Osteoblast (primary cell): ENCODE measurements at regions not wholly inside any gene's neighbourhood (a gene's known extent, or its start where the extent isn't known, plus 50 kb on each side); places are given as distances from the start of the nearest gene placed in this dataset.

Experiments
- DNase-seq: peaks from one replicate; pipeline ENCODE4 v3.0.0; 2011; ENCODE audit warnings: low spot score, mixed read lengths; ENCODE audit not compliant: insufficient read length; ENCODE audit errors: missing footprints
- H2AFZ ChIP-seq: 2 replicates; pipeline ENCODE4 v1.6.0; 2011; ENCODE audit warnings: mild to moderate bottlenecking, low read length
- H3K27ac ChIP-seq: 2 replicates; pipeline ENCODE4 v1.5.1; 2011; ENCODE audit warnings: mild to moderate bottlenecking, low read depth, low read length, moderate library complexity
- H3K27me3 ChIP-seq: 2 replicates; pipeline ENCODE4 v1.6.0; 2012; ENCODE audit warnings: mild to moderate bottlenecking, control low read depth, inconsistent platforms, low read length, moderate library complexity; ENCODE audit not compliant: insufficient read depth
- H3K36me3 ChIP-seq: 2 replicates; pipeline ENCODE4 v1.5.1; 2011; ENCODE audit warnings: mild to moderate bottlenecking, low read length, control low read depth, moderate library complexity; ENCODE audit not compliant: insufficient read depth
- H3K4me1 ChIP-seq: 2 replicates; pipeline ENCODE4 v1.5.1; 2011; ENCODE audit warnings: mild to moderate bottlenecking, low read length, control low read depth, moderate library complexity; ENCODE audit not compliant: insufficient read depth
- H3K4me2 ChIP-seq: 2 replicates; pipeline ENCODE4 v1.6.0; 2011; ENCODE audit warnings: mild to moderate bottlenecking, low read length; ENCODE audit not compliant: insufficient read depth
- H3K4me3 ChIP-seq: fragments of 200-600 bp; sonication (generic); 3 replicates; pipeline ENCODE4 v1.5.1; 2012; ENCODE audit warnings: mild to moderate bottlenecking, low read length, inconsistent platforms; ENCODE audit not compliant: insufficient read depth
- H3K79me2 ChIP-seq: 2 replicates; pipeline ENCODE4 v1.6.0; 2012; ENCODE audit warnings: mild to moderate bottlenecking, low read length, control low read depth, inconsistent platforms; ENCODE audit not compliant: insufficient read depth
- H3K9me3 ChIP-seq: 2 replicates; pipeline ENCODE4 v1.5.1; 2011; ENCODE audit warnings: low read depth, low read length, control low read depth
- H4K20me1 ChIP-seq: 2 replicates; pipeline ENCODE4 v1.6.0; 2012; ENCODE audit warnings: mild to moderate bottlenecking, low read length, control low read depth; ENCODE audit not compliant: insufficient read depth
- CTCF ChIP-seq: IDR thresholded peaks from 2 replicates; pipeline ENCODE4 v1.5.1; 2011; ENCODE audit warnings: mild to moderate bottlenecking, low read depth, low read length, moderate library complexity; ENCODE audit errors: extremely low read depth

DNA sequence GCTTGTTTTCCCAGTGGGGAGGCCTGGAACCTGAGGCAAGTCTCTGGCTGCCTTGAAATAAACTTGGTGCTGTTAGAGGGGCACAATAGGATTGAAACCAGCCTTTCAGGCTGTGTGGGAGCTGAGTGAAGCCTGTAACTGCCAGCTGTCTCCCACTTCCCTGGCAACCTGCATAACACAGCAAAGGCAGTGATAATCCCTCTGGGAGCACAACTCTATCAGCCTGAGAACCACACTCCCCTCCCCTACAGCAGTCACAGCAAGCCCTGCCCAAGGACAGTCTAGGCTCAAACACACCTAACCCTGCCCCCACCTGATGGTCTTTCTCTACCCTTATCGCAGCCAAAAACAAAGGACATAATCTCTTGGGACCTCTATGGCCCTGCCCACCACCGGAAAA, 683.8 kb upstream of the ATXN8OS start:
- no peaks in the 10 kb centered on the region for H3K36me3 ChIP-seq
- H3K4me2 ChIP-seq: no peak overlapping the region
- no peaks in the 10 kb centered on the region for H4K20me1 ChIP-seq
- no peak for TF ChIP-seq CTCF
- no peak overlapping the region for H2AFZ ChIP-seq
- no peak for DNase-seq
- peaks cover 9% of the 10 kb centered on the region for H3K9me3 ChIP-seq
- H3K79me2 ChIP-seq: no peaks in the 10 kb centered on the region
- no peak overlapping the region for H3K27ac ChIP-seq
- no peaks in the 10 kb centered on the region for H3K4me1 ChIP-seq
- no peaks in the 10 kb centered on the region for H3K27me3 ChIP-seq
- no peak overlapping the region for H3K4me3 ChIP-seq

DNA sequence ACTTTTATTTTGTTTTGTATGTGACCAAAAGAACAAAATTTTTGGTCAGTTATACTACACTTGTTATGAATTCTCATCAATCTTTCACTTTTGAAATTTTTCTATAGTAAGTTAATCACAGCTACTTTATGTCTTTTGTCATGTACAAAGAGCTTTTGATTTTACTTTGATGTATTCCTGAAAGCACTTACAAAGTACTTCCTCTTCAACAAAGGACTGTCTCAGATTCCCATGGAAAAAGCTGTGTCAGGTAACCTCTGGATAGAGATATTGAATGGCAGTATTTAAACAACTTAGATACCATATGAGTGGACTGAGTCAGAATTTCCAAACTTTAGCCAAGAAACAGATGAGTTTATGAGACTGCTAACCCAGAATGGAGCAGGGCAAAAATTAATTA, 689.3 kb upstream of the ATXN8OS start:
- DNase-seq: no peak
- H3K9me3 ChIP-seq: peaks cover 7% of the 10 kb centered on the region

GRCh38 chr13:69410761-69411160, 696.9 kb upstream of the ATXN8OS start:
- H3K27me3 ChIP-seq: no peaks in the 10 kb centered on the region
- H3K4me1 ChIP-seq: no peaks in the 10 kb centered on the region
- no peak for DNase-seq
- H3K9me3 ChIP-seq: no peaks in the 10 kb centered on the region
- TF ChIP-seq CTCF: no peak
- H3K79me2 ChIP-seq: no peaks in the 10 kb centered on the region
- no peaks in the 10 kb centered on the region for H4K20me1 ChIP-seq
- H3K36me3 ChIP-seq: no peaks in the 10 kb centered on the region
- no peak overlapping the region for H3K4me2 ChIP-seq
- H3K27ac ChIP-seq: no peak overlapping the region
- H3K4me3 ChIP-seq: no peak overlapping the region
- no peak overlapping the region for H2AFZ ChIP-seq

More for the DNA sequence above, 689.3 kb upstream of the ATXN8OS start:
- Histone ChIP-seq H3K4me3 (no peak overlapping the region), H3K4me1 (no peaks in the 10 kb centered on the region), H3K36me3 (no peaks in the 10 kb centered on the region), H4K20me1 (no peaks in the 10 kb centered on the region), H3K27ac (no peak overlapping the region), H3K27me3 (no peaks in the 10 kb centered on the region), H3K4me2 (no peak overlapping the region), H3K79me2 (no peaks in the 10 kb centered on the region), H2AFZ (no peak overlapping the region)
- no peak for TF ChIP-seq CTCF

DNA sequence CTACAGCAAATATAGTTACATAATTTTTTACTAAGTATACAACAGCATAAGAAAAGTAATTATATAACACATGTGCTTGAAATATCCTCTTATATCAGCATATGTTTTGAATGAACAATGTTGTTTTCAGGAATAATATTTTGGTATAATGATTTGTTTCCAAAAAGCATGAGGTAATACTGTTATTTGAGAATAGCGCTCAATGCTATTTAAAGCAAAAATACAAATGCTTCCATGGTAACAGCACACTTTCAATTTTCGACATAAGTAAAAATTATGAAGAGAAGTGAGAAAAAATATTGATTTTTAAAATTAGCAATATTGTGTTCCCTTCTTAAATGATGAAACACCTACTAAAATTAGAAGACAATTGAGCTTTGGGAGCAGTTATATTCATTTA, 715.9 kb upstream of the ATXN8OS start:
- no peak overlapping the region for H3K27ac ChIP-seq
- no peak overlapping the region for H2AFZ ChIP-seq
- no peaks in the 10 kb centered on the region for H4K20me1 ChIP-seq
- no peak for DNase-seq
- no peaks in the 10 kb centered on the region for H3K4me1 ChIP-seq
- no peak overlapping the region for H3K4me3 ChIP-seq
- no peak for TF ChIP-seq CTCF
- H3K9me3 ChIP-seq: no peaks in the 10 kb centered on the region
- no peaks in the 10 kb centered on the region for H3K79me2 ChIP-seq
- H3K27me3 ChIP-seq: no peaks in the 10 kb centered on the region
- no peaks in the 10 kb centered on the region for H3K36me3 ChIP-seq
- no peak overlapping the region for H3K4me2 ChIP-seq
